GM04504 (cell line): ENCODE measurements at regions not wholly inside any gene's neighbourhood (a gene's known extent, or its start where the extent isn't known, plus 50 kb on each side); places are given as distances from the start of the nearest gene placed in this dataset.
A peak's percentile ranks its signal among the peaks of the same experiment; 100 is the strongest.

ENCODE experiments used
- DNase-seq: peaks from one replicate; pipeline ENCODE4 v3.0.0-alpha.2; 2012; ENCODE audit warnings: low read depth

DNA sequence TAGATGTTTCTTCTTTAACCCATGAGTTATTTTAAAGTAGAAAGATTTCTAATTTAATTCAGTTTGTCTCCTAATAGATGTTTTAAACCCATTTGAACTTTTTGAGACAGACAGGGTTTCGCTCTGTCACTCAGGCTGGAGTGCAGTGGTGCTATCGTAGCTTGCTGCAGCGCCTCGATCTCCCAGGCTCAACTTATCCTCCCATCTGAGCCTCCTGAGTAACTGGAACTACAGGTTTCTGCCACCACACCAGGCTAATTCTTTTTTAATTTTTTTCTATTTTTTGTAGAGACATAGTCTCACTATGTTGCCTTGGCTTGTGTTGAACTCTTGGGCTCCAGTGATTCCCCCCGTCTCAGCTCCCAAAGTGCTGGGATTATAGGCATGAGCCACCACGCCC is 53.0 kb upstream of the RAB18 start:
- DNase-seq, result no peak

DNA sequence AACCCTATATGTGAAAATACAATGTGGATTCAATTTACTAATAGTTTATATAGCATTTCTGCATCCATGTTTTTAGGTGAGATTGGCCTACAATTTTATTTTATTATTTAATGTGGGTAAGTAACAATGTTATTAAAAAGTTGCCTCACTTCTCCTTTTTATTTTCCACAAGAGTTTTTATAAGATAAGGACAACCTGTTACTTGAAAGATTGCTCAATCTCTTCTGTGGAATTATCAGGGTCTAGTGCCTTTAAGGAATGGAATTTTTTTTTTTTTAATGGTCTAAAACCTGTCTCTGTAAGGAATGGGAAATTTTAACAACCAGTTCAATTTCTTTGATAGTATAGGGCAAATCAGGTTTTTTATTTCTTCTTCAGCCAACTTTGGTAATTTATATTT is 53.9 kb upstream of the RAB18 start:
- DNase-seq, result no peak

DNA sequence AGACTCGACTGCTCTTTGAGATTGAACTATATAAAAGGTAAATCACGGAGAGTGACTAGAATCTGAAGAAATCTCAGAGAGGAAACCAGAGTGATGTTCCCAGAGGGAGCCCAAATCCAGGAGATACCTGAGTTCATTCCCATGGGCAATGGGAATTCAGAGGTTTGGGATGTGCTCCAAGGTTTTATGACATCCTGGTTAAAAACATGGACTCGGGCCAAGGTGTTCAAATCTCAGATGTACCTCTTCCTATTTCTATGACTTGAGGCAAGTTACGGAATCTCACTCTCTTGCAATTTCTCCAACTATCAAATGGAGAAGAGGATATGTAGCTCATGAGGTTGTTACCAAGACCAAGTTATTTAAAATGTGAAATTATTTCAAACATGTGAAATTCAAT is 54.5 kb upstream of the RAB18 start:
- no peak for DNase-seq

DNA sequence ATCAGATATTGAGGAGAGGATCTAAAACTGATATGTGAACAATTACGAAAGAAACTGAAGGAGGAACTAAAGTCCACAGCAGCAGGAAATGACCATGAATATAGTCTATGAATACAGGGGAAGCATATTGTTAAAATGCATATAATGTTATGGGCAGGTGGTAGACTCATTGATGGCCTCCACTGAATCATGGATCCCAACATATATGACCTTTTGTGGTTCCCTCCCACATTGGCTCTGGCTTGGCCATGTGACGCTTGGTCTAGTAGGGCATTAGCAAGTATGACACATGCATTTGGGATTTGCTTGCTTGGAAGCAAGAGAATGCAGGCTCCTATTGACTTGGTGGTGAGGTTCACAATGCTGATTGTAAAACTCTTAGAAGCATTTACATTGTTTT is 55.2 kb upstream of the RAB18 start:
- no peak for DNase-seq

DNA sequence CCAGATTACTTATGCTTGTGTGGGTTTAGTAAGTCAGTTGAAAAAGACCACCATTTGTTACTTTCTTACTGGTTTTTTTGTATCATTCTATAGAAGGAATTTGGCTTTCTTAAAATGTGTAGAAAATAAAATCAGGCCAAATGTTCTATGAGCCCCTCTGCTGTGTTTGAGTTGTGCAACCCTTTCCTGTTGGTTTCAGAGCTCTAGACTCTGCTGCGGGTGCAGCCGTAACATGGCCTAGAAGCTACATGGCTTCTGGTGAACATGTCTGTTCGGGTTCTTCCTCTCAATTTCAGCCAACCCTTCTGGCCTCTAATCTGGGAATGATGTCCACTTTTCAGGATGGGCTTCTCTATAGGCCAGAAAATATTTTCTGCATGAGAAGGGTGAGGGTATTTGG is 56.6 kb upstream of the RAB18 start:
- no peak for DNase-seq

DNA sequence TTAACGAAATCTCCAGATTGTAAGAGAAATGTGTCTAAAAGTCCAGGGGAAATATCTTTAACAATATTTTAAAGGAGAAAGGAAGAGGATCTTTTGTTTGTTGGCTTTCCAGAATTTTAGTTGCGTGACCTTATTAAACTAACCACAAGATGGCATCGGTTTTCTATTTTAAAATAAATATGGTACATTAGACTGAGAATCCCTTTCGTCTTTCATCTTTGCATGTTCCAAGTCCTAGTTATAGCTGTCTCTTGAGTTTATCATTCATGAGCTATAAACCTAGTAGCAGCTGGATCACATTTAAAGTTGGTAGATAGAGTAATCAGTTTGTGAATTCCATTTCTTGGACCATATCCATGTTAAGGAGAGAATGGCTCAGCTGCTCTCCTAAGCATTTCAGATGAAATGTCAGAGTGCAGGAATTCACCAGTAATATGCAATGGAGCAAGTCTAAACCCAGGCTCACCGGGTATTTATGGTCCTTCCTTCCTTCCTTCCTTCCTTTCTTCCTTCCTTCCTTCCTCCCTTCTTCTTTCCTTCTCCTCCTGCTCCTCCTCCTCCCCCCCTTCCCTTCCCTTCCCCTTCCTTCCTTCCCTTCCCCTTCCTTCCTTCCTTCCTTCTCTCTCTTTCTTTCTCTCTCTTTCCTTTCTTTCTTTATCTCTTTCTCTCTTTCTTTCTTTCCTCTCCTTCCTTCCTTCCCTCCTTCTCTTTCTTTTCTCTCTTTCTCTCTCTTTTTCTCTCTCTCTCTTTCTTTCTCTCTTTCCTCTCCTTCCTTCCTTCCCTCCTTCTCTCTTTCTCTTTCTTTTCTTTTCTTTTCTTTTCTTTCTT is 57.8 kb upstream of the RAB18 start:
- peak; percentile 58 for DNase-seq

DNA sequence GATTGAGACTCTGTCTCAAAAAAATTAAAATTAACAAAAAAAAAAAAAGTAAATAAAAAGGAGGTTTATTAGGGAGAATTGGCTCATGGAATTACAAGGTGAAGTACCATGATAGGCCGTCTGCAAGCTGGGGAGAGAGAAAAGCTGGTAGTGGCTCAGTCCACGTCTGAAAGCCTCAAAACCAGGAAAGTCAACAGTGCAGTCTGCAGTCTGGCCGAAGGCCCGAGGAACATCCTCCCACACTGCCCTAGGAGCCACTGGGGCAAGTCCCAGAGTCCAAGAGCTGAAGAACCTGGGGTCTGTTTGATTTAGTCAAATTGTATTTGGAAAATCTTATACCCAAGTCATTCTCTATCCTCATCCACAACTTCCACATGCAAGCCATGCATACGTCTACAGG is 59.0 kb upstream of the RAB18 start:
- no peak for DNase-seq

DNA sequence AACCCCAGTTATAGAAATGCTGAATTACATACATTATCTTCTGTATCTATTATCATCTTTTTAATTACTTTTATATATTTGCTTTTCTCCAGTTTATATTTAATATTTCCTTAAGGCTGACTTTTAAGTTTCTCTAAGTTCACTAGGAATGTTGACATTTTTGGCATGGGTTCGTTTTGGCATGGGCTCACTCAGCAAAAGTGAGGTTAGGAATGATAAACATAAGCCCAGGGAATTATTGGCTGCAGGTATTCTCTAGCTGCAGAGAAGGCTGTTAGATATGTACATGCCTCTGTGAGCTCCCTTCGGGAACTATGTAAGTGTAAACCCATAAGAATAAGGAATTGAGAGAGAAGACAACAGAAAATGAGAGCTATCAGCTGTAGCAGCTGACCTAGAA is 63.6 kb upstream of the RAB18 start:
- DNase-seq, result no peak

DNA sequence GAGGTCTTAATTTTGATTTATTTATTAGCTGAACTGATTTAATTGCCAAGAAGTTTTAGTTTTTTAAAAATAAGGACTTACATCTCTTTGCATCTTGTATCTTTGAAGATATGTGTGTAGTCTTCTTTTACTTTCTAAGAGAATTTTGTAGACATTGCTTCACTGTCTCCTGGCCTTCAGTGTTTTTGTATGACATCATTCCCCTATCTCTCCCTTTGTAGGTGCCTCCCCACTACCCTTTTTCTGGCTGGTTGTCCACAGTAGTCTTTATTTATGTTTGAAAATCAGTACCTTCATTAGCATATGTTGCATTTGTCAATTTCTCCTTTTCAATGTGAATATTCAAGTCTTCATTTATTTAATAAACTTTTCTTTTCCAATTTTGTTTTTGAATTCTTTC is 64.1 kb upstream of the RAB18 start:
- DNase-seq, result no peak

DNA sequence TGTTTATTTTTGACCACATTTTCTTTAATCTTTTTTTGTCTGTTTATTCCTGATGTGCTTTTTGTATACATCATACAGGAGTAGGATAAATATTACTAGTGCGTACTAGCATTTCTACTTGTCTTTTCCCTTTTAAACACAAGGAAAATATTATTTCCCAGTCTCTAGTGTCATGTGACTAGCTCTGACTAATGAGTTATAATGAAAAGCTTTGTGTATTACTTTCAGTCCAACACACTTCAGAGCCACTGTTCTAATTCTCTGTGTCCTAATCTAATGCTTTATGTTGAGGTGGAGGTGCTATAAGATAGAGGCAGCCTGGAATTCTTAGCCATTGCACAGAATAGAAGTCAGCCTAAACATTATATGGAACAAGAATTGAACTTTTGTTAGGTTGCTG is 65.0 kb upstream of the RAB18 start:
- no peak for DNase-seq

DNA sequence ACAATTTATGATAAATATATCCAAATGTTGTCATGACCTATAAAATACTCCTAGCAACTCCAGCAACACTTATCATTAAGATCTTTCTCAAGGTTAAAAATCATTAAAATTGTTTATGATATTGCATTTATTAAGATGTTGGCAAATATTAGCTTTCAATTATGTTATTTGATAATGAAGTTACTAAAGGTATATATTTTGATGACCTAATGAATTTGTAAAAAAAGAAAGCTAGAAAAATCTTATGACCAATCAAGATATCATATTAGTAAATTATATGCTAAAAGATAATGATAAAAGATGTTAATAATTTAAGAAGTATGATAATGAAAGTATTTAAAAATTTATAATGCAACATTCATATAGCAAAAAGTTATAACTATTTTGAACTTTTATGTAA is 66.3 kb upstream of the RAB18 start:
- no peak for DNase-seq

DNA sequence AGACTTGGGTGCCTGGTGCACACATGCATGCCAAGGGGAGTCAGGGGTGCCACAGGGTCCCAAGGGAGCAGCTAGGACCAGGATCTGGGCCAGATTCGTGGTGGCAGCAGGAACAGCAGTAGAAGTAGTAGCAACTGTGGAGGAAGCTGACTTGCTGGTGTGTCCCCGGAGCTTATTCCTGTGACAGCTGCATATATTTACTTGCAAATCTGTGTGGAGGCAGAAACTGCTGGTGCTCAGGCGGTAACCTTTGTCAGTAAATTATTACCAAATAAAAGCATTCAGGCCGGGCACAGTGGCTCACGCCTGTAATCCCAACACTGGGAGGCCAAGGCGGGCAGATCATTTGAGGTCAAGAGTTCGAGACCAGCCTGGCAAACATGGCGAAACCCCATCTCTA is 67.4 kb upstream of the RAB18 start:
- no peak for DNase-seq

DNA sequence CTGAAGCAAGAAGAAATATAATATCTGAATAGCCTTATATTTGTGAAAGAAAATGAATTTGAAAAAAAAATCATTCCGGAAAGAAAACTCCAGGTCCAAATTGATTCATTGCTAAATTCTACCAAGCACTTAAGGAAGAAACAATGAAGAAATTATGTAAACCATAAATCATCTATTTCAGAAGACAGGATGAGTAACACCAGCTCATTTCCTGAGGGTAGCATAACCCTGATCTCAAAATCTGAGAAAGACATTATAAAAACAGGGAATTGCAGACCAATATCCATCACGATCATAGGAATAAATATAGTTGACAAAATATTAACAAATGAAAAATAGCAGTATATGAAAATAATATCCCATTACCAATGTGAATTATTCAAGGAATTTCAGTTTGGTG is 70.1 kb upstream of the RAB18 start:
- no peak for DNase-seq

DNA sequence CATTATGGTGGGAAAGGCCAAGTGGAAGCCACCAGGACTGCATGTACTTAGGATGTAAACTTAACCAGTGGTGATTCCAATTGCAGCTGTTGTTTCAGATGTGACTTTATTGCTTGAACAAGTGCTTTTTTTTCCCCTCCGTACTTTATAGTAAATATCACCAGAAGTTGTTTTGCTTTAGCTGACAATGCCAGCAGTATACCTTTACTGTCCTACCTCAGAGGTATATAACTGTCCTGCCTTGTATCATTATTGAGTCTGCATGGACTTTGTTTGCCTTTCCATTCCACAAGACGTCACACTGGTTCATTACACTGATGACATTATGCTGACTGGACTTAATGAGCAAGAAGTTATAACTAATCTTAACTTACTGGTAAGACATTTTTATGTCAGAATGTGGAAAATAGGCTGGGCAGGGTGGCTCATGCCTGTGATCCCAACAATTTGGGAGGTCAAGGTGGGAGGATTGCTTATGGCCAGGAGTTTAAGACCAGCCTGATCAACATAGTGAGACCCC is 77.1 kb upstream of the RAB18 start:
- no peak for DNase-seq

DNA sequence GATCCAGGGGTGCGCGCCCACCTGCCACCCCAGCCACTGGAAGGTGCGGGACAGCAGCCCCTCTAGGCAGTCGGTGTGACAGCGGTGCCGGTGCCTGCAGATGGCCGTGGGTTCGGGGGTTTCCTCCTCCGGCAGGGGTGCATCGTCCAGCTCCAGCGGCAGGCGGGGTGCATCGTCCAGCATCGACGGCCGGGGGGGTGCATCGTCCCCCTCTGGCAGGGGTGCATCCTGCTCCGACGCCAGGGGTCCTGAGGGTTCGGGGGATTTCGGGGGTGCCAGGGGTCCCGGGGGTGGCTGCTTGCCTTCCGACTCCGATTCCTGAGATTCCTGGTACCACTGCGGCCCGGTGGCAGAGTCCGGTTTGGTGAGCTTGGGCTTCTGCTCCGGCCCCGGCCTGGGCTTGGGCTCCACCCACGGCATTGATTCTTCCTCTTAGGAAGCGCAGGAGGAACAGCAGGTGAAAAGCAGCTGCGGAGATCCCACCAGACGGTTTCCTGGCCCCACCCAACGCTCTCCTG is 90.2 kb upstream of the RAB18 start:
- no peak for DNase-seq

DNA sequence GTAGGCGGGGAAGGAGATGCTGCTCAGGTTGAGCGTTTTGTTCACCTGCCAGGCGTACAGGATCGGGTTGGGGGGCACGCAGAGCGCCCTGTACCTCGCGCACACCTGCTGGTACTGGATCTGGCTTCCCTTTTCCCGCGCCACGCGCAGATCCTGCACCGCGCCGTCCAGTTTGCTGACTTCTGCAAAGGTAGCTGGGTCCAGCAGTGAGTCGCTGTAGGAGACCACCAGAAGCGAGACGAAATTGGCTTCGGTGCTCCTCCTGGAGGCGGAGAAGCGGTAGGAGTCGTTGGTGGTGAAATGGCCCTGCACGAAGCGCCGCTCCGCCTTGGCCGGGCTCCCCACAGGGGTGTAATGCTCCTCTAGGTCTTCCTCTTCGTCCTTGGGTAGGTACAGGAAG is 90.7 kb upstream of the RAB18 start:
- DNase-seq, result no peak

DNA sequence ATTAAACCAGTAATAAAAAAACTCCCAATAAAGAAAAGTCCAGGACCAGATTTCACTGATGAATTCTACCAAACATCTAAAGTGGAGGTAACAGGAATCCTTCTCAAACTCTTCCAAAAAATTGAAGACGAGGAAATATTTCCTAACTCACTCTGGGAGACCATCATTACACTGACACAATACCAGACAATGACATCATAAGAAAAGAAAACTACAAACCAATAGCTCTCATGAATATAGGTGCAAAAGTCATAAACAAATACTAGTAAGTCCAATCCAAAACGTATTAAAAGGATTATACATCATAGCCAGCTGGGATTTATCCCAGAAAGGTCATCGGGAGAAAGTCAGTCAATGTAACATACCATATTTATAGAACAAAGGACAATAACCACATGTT is 94.0 kb upstream of the RAB18 start:
- DNase-seq, result no peak

DNA sequence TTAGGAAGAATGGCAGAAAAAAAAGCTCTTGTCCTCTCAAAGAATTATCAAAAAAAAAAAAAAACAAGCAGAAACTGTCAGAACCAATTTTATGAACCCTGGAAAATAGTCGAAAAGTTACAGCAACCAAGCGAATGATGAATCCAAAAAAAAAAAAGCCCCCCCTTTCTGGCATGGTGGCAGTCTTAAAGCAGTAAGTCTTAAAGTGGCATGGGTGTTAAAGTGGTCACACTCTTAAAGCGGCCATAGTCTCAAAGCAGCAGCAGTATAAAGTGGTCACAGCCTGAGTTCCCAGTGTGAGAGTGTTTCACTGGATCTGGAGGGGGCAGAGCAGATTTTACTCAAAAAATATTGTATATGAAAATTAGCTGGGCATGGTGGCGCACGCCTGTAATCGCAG is 96.8 kb upstream of the RAB18 start:
- DNase-seq, result no peak

DNA sequence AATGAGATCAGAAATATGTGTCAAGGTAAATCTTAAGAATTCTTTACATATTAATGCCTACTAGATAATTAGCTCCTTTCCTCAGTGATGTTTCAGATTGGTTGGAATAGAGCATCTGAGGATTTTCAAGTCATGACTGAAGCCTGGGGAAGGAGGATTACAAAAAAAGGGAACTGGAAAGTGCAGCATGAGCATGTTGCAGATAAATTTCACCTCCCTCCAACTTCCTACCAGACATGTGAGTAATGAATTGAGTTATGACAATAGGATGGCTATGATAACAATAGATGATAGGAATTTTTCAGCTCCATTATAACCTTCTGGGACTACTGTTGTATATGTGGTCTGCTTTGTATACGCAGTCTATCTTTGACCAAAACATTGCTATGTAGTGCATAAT is 104.2 kb upstream of the RAB18 start:
- no peak for DNase-seq

DNA sequence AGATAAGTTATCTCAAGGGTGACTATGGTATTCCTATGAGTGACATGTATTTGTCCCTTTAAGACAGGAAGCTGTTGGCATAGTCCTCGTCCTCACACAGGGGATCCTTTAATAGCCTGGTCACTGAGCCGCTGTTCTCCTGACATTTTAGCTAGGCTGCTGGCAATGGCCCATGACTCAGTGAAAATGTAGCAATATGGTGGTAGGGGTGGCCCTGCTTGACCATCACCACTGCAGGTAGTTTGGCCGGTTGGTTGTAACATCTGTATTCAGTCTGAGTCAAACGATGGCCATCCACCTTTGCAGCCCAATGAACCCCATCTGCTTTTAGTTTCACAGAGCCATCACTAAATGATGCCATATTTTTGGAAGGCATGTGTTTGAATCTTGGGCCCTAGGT is 110.1 kb upstream of the RAB18 start:
- DNase-seq, result no peak

DNA sequence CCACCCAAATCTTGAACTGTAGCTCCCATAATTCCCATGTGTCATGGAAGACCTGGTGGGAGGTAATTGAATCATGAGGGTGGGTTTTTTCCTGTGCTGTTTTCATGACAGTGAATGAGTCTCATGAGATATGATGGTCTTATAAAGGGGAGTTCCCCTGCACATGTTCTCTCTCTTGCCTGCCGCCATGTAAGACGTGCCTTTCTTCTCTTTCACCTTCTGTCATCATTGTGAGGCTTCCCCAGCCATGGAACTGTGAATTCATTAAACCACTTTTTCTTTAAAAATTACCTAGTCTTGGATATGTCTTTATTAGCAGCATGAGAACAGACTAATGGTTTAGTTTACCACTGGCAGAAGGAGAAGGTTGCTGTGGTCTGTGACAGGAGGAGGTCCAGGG is 111.5 kb upstream of the RAB18 start:
- DNase-seq, result no peak

DNA sequence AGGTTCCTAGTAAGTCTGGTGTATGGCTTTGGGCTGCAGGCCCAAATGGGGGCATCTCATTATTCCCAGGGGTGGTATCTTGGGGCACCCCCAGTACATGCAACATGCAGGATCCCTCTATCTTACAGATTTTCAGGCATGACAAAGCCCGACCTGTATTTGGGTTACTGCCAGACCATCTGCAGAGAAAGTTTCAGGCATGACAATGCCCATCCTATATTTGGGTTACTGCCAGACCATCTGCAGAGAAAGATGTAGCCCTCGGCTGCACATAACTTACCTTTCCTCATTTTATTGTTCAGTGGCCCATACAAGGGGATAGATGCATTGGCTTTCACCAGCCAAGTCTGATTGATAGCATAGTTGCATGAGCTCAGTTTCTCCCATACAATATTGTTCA is 112.2 kb upstream of the RAB18 start:
- no peak for DNase-seq

DNA sequence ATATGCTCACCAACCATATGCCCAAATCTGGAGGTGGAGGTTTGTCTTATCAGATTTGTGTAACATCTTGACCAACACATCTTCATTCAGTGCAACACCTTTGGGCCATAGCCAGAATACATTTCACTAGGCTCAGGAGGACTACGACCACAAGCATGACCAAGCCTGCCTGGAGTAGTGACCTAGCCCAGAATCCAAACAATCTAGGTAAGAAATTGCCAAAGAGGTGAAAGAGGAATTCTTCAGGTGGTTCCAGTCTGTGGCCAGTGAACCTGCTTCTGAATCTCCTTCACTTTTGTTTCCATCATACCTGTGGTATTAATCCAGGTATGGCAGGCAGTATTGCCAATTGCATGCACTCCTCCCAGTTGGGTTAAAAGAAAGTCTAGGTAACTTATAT is 112.8 kb upstream of the RAB18 start:
- no peak for DNase-seq

DNA sequence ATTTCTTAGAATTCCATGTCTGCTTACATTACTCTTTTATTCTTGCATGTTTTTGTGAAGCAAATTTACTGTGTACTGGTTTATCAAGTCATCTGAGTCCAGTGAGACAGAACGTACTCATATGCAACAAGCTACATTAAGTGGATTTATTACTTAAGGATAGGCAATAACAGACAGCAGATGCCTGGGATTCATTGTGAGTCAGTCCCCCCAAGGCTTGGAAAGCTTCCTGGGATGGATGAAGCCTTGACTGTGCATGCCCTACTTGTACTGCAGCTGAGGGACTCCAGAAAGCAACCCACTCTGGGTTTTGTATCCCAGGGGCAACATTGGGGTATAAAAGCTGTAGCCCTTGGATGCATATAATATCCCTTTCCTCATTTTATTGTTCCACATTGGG is 113.4 kb upstream of the RAB18 start:
- DNase-seq, result peak; percentile 89
